NCI-H748 (cell line): ENCODE measurements at regions not wholly inside any gene's neighbourhood (a gene's known extent, or its start where the extent isn't known, plus 50 kb on each side); places are given as distances from the start of the nearest gene placed in this dataset.

Source experiments
- DNase-seq: peaks from one replicate; lab custom pipeline; 2025; ENCODE audit not compliant: unreplicated experiment; lab: John Stamatoyannopoulos, UW

GRCh38 chr15:31455499-31455898, 128.9 kb downstream of the KLF13 start:
- DNase-seq = no peak

DNA sequence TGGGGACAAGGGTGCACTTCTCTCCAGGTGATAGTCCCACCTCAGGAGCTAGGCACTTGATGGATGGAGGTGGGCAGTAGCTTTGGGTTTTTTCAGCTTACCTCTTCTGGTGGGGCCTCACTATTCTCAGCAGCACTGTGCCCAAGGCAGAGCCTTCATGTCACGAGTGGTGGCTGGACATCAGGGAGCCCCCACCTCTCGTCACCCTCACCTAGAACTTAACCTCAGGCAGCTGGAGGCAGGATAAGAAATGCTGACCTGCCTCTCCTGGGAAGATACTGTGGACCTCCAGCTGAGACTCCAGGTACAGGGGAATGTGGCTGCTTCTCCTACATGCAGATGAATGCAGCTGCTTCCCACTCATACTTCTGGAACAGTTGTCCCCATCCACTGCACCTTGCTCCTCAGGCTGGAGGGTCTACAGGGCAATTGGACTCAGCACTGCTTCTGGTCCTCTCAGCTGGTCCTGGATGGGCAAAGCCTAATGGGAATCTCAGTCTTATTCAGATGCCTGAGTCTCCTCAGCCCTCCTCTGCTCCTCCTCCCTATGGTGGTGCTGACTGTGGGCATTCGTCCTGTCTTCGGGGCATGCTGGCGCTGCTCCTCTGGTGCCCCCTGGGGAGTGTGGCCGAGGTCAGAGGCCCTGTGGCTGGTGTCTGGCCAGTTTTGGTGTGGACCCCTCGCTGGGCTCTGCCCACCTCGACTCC, 129.9 kb downstream of the KLF13 start:
- DNase-seq = no peak

DNA sequence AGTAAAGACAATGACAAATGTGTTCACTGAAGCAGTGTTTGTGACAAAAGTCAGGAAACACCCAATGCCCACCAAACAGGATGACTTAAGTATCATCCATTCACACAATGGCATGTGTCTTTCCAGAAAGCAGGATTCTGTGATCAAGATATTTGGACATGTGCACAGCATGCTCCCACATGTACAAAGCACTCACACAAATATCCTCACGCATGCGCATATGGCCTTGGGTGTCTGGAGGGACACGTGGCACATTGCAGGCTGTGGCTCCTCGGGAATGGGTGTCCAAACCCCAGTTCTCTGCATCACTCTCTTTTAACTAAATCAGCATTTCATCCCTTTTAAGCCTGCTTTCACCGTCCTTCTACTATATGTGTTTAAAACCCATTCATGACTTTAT, 130.5 kb downstream of the KLF13 start:
- DNase-seq = no peak

GRCh38 chr15:31457631-31458526, 131.2 kb downstream of the KLF13 start:
- no peak for DNase-seq

- no peak for DNase-seq
Measured at GRCh38 chr15:31458596-31459399, 132.2 kb downstream of the KLF13 start.

DNA sequence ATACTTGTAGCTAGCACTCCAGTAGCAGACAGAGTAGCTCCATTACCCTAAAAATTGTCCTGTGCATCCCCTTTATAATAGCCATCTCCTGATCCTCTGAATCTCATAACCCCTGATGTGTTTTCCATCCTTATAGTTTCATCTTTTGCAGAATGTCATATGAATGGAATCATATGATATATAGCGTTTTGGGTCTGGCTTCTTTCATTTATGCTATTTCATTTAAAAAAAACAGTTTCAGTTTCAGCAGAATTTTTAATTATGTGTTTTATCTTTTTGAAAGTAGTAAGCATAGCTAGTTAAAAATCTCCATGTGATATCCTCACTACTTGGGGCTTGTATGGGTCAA, 132.7 kb downstream of the KLF13 start:
- DNase-seq = no peak

DNA sequence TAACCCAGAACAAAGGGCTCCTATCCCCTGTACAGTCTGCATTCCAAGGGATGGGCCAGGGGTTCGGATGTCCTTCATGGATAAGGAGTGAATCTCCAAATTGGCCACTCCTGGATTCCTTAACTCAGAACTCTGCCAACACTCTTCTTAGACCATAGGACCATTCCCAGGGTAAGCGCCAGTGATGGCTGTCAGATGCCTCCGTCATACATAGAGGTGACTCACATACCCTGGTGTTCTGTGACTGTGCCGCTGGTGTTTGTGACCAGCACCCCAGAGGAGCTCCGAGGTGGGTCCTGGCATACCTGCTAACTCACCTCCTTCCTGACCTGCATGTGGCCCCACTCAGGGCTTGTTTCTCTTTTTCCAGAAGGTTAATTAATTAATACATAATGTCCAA, 134.7 kb downstream of the KLF13 start:
- DNase-seq = no peak

DNA sequence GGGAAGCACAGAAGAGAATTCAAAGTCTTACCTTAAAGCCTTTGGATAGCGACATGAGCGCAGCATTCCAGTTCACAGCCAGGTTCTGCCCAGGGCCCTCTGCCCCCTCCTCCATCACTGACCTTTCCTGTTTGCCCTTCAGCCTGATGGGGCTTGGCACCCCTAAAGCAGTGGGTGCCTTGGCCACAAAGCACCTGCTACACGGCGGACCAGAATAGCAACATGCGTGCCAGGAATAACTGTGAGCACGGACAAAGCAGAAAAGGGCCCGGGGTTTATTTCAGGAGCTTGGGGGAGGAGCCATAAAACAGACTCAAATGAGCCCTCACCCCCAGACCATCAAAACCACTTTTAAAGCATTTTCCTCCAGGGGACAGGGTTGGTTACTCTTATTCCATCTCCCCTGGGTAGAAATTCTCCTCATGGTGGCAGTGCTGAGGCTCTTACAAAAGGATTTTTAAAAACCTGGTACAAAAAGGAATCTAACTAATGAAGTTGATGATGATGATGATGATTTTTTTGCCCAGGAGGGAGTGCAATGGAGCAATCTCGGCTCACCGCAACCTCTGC, 135.4 kb downstream of the KLF13 start:
- DNase-seq = no peak

GRCh38 chr15:31463521-31464102, 137.0 kb downstream of the KLF13 start:
- no peak for DNase-seq

GRCh38 chr15:31464216-31465082, 137.8 kb downstream of the KLF13 start:
- no peak for DNase-seq

DNA sequence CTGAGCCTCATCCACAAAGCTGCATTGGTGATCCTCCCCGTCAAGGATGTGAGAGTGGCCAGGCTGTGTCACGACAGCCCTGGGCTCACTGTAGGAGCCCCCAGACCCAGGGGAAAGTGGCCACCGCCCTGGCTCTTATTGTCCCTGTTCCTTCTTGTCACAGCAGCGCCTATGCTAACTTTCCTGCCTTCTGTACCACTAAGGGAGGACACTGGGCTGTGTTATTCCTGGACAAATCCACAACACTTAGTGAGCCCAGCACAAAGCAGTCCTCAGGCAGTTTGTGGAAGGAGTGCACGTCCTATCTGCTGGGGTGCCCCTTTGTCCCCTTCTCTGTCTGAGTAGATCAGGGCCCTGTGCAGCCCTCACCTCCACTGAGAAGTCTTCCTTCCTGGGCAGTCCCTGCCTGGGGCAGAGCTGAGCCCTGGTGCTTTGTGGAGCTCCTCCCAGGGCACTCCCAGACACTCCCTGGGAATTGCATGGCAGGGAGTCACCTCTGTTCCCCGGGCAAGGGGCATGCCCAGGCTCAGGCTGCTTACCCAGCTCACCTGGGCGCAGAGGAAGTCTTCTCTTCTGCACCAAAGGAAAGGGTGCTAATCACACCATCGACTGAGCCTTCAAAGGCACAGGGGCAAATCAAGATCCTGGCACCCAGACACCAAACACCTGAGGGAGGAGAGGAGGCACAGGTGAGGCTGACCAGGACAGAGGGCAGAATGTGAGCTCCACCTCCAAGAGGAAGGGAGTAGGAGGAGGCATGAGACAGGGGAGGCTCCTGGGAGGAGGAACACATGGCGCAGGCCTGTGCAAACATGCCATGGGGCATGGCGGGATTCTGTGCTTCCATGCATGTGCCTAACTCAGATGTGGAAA, 138.7 kb downstream of the KLF13 start:
- DNase-seq = no peak

- no peak for DNase-seq
Measured at GRCh38 chr15:31467361-31467760, 140.7 kb downstream of the KLF13 start.

GRCh38 chr15:31468911-31469785, 142.5 kb downstream of the KLF13 start:
- DNase-seq = no peak

DNA sequence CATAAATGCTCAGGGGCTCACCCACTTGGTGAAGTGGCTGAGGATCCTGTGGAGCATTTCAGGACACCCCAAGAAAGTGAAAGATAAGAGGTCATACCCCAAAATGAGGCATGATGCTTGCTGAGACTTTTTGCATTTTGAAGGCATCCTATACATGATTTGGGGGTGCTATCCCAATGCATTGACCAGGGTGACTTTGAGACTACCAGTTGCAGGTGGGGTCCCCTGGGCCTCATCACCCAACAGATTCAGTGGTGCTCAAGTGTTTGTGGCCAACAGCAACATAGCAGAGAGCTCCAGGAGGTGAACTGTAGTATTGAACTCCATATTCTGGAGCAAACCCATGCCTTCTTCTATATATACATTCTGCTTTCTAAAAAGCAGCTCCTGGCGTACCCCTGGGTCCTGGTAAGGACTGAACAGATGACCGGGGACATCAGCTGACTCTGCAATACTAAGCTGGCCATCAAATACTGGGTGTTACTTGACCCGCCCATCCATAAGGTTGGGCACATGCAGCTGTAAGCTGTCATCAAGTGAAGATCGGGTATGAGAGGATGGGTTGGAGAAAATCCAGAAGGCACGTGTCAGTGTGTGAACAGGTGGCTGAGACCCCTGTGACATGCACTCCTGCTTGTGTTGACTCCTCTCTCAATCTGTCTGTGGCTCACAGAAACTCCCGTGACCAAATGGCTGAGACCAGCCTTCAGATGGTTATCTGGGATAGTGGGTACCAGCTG, 143.3 kb downstream of the KLF13 start:
- DNase-seq = no peak

DNA sequence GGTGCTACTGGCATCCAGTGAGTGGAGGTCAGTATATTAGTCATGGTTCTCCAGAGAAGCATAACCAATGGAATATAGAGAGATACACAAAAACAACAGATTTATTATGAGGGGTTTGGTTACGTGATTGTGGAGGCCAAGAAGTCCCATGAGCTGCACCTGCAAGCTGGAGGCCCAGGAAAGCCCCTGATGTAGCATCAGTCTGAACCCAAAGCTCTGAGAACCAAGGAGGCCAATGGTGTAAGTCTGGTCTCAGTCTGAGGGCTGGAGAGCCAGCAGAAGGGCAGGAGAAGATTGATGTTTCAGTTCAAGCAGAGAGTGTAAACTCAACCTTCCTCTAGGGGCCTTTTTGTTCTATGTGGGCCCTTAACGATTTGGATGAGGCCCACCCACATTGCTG, 144.1 kb downstream of the KLF13 start:
- no peak for DNase-seq

DNA sequence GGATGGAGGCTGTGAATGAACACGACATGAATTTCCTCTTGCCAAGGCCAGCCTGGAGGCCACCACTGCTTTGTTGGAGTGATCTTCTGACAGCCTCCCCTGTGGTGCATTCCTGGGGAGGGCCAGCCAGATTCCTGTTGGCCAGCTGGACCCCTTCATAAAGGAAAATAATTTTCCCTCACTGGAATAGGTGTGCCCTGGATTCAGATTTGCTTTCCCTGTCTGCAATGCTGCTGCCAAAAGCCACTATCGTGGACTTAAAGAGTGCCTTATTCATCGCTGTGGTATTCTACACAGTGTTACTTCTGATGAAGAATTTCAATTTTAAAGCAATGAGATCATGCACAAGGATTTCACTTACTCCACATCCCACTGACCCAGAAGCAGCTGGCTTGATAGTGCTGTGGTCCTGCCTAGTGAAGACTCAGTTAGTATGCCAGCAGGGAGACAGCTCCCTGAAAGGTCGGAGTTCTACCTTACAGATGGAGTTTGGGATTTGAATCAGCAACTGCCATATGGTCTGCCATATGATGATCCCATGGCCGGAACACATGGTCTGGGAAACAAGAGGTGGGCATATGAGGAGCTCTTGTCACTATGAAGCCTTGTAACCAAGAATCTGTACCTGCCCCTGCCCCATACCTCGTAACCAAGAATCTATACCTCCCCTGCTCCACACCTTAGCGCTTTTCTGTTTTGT, 145.2 kb downstream of the KLF13 start:
- DNase-seq = no peak
